HEK293 (cell line): ENCODE measurements at regions not wholly inside any gene's neighbourhood (a gene's known extent, or its start where the extent isn't known, plus 50 kb on each side); places are given as distances from the start of the nearest gene placed in this dataset.

Experiments
- CTCF ChIA-PET: fragments of 350-600 bp; formaldehyde crosslinking; extraction: SDS; loops from one replicate; lab custom pipeline; 2021; ENCODE audit warnings: antibody characterized with exemption; lab: Yijun Ruan, JAX
- POLR2A ChIA-PET: fragments of 300-600 bp; formaldehyde crosslinking; extraction: SDS; loops from one replicate; lab custom pipeline; 2020; ENCODE audit warnings: antibody characterized with exemption, inconsistent platforms; lab: Yijun Ruan, JAX
- H3K27ac ChIP-seq: fragments of 200-500 bp; sonication (Bioruptor generic); 2 replicates; pipeline ENCODE4 v1.5.1; 2014; ENCODE audit warnings: low read depth, low read length, control low read depth, inconsistent platforms; ENCODE audit errors: extremely low read depth
- H3K36me3 ChIP-seq, 2 experiments: fragments of 200-500 bp in 1 of 2; sonication (Bioruptor generic) in 1 of 2; 1 replicate in 1 of 2; 2 replicates in 1 of 2; pipeline ENCODE4 v1.5.1; 2014 to 2017; ENCODE audit warnings: inconsistent platforms in 2 of 2, low read length in 2 of 2; ENCODE audit not compliant: control insufficient read depth in 2 of 2, insufficient read depth in 1 of 2
- H3K4me1 ChIP-seq: fragments of 200-500 bp; sonication (Bioruptor generic); 2 replicates; pipeline ENCODE4 v1.5.1; 2014; ENCODE audit warnings: mild to moderate bottlenecking, low read length, inconsistent platforms; ENCODE audit not compliant: control insufficient read depth, insufficient read depth
- H3K4me3 ChIP-seq: 2 replicates; pipeline ENCODE4 v1.5.1; 2011; ENCODE audit warnings: low read depth, mild to moderate bottlenecking, control low read depth, low read length, moderate library complexity
- H3K9me3 ChIP-seq: fragments of 200-500 bp; sonication (Bioruptor generic); 2 replicates; pipeline ENCODE4 v1.5.1; 2014; ENCODE audit warnings: low read depth, low read length, inconsistent platforms; ENCODE audit not compliant: control insufficient read depth, insufficient read depth
- IKZF3 ChIP-seq: fragments of 450-650 bp; IDR thresholded peaks from 2 replicates; pipeline ENCODE4 v1.5.0; 2018; ENCODE audit warnings: missing biosample characterization, mild to moderate bottlenecking, missing genetic modification characterization, moderate library complexity
- KLF10 ChIP-seq: fragments of 450-650 bp; IDR thresholded peaks from 2 replicates; pipeline ENCODE4 v1.5.1; 2018; ENCODE audit warnings: missing biosample characterization, mild to moderate bottlenecking, missing genetic modification characterization
- SCRT2 ChIP-seq: fragments of 450-650 bp; formaldehyde crosslinking; IDR thresholded peaks from 2 replicates; pipeline ENCODE4 v1.5.1; 2016; ENCODE audit warnings: missing biosample characterization, missing genetic modification characterization
- SP2 ChIP-seq: fragments of 450-650 bp; formaldehyde crosslinking; IDR thresholded peaks from 2 replicates; pipeline ENCODE4 v1.5.1; 2016; ENCODE audit warnings: missing biosample characterization, missing genetic modification characterization
- TSHZ1 ChIP-seq: fragments of 450-650 bp; formaldehyde crosslinking; IDR thresholded peaks from 2 replicates; pipeline ENCODE4 v1.5.1; 2016; ENCODE audit warnings: missing biosample characterization, missing genetic modification characterization, borderline replicate concordance
- ZEB2 ChIP-seq: fragments of 450-650 bp; formaldehyde crosslinking; IDR thresholded peaks from 2 replicates; pipeline ENCODE4 v1.5.1; 2016; ENCODE audit warnings: missing biosample characterization, missing genetic modification characterization
- ZNF174 ChIP-seq: fragments of 450-650 bp; formaldehyde crosslinking; IDR thresholded peaks from 2 replicates; pipeline ENCODE4 v1.5.0; 2017; ENCODE audit warnings: missing biosample characterization, mild to moderate bottlenecking, missing genetic modification characterization
- ZNF211 ChIP-seq: fragments of 450-650 bp; formaldehyde crosslinking; IDR thresholded peaks from 2 replicates; pipeline ENCODE4 v1.5.1; 2016; ENCODE audit warnings: low read depth, missing biosample characterization, missing genetic modification characterization
- ZNF24 ChIP-seq: fragments of 450-650 bp; formaldehyde crosslinking; IDR thresholded peaks from 2 replicates; pipeline ENCODE4 v1.5.1; 2016; ENCODE audit warnings: missing biosample characterization, missing genetic modification characterization
- ZNF280D ChIP-seq: fragments of 450-650 bp; formaldehyde crosslinking; IDR thresholded peaks from 2 replicates; pipeline ENCODE4 v1.5.1; 2016; ENCODE audit warnings: missing biosample characterization, missing genetic modification characterization
- ZNF302 ChIP-seq: fragments of 450-650 bp; formaldehyde crosslinking; IDR thresholded peaks from 2 replicates; pipeline ENCODE4 v1.5.1; 2016; ENCODE audit warnings: missing biosample characterization, missing genetic modification characterization, low read depth
- ZNF394 ChIP-seq: fragments of 450-650 bp; formaldehyde crosslinking; IDR thresholded peaks from 2 replicates; pipeline ENCODE4 v1.5.1; 2016; ENCODE audit warnings: missing biosample characterization, missing genetic modification characterization, mild to moderate bottlenecking, moderate library complexity, borderline replicate concordance
- ZNF621 ChIP-seq: fragments of 450-650 bp; formaldehyde crosslinking; IDR thresholded peaks from 2 replicates; pipeline ENCODE4 v1.5.1; 2017; ENCODE audit warnings: missing biosample characterization, missing genetic modification characterization
- ZNF704 ChIP-seq: fragments of 450-650 bp; formaldehyde crosslinking; IDR thresholded peaks from 2 replicates; pipeline ENCODE4 v1.5.1; 2016; ENCODE audit warnings: missing biosample characterization, missing genetic modification characterization
- ZSCAN23 ChIP-seq: fragments of 450-650 bp; formaldehyde crosslinking; IDR thresholded peaks from 2 replicates; pipeline ENCODE4 v1.5.1; 2016; ENCODE audit warnings: missing biosample characterization, missing genetic modification characterization
- TF ChIP-seq, protein P1 (sequence below): fragments of 450-650 bp; formaldehyde crosslinking; IDR thresholded peaks from 2 replicates; pipeline ENCODE4 v1.5.1; 2016; ENCODE audit warnings: missing biosample characterization, missing genetic modification characterization

GRCh38 chr2:185608799-185609198, 129.8 kb upstream of the FSIP2 start:
- TF ChIP-seq ZNF24 (tag by site-specific recombination) (no peak), SP2 (tag by site-specific recombination) (no peak), ZNF174 (tag by site-specific recombination) (no peak), ZSCAN23 (no peak), ZNF704 (tag by site-specific recombination) (no peak), ZEB2 (tag by site-specific recombination) (no peak), ZNF280D (tag by site-specific recombination) (no peak), KLF10 (tag by site-specific recombination) (no peak), ZNF211 (tag by site-specific recombination) (no peak), ZNF394 (tag by site-specific recombination) (no peak), TSHZ1 (tag by site-specific recombination) (no peak), IKZF3 (tag by site-specific recombination) (no peak), SCRT2 (tag by site-specific recombination) (no peak), ZNF621 (tag by site-specific recombination) (no peak)
- TF ChIP-seq, protein P1, sequence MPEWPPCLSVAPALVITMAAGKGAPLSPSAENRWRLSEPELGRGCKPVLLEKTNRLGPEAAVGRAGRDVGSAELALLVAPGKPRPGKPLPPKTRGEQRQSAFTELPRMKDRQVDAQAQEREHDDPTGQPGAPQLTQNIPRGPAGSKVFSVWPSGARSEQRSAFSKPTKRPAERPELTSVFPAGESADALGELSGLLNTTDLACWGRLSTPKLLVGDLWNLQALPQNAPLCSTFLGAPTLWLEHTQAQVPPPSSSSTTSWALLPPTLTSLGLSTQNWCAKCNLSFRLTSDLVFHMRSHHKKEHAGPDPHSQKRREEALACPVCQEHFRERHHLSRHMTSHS: no peak
- no peaks in the 10 kb centered on the region for H3K4me1 ChIP-seq
- no peak overlapping the region for H3K4me3 ChIP-seq
- ChIA-PET CTCF (interaction anchor here (0.6 kb wide), 1 partner anchor 725 kb away, joined by 4 read pairs; no protein-coding TSS in a partner anchor), POLR2A (no interaction called here)
- no peaks in the 10 kb centered on the region for H3K9me3 ChIP-seq
- no peaks in the 10 kb centered on the region for H3K36me3 ChIP-seq
- H3K27ac ChIP-seq: no peak overlapping the region

- H3K9me3 ChIP-seq: no peaks in the 10 kb centered on the region
- TF ChIP-seq ZNF302 (tag by site-specific recombination): no peak
- TF ChIP-seq, all 188 proteins: peak for 0
- H3K36me3 ChIP-seq: no peaks in the 10 kb centered on the region
- ChIA-PET POLR2A (no interaction called here), CTCF (no interaction called here)
- H3K4me1 ChIP-seq: no peaks in the 10 kb centered on the region
- H3K27ac ChIP-seq: no peak overlapping the region
- H3K4me3 ChIP-seq: no peak overlapping the region
Measured at GRCh38 chr2:185610301-185610700, 128.3 kb upstream of the FSIP2 start.
